Kidney (tissue), 13 donors: ENCODE measurements at regions not wholly inside any gene's neighbourhood (a gene's known extent, or its start where the extent isn't known, plus 50 kb on each side); places are given as distances from the start of the nearest gene placed in this dataset.

Source experiments
- DNase-seq, 5 donors: peaks; one replicate each; pipeline ENCODE4 v3.0.0-alpha.2; 2013 to 2020
- FAIRE-seq: peaks from 2 replicates; lab custom pipeline; 2012; peaks lifted over from hg19 to GRCh38; lab: Jason Lieb, UNC
- H3K27ac ChIP-seq, 2 donors: one replicate each; pipeline ENCODE4 v1.7.0; 2013; ENCODE audit warnings: low read depth in 2 of 2, low read length in 2 of 2, inconsistent platforms in 1 of 2
- H3K27me3 ChIP-seq: one replicate; pipeline ENCODE4 v1.7.1; 2013; ENCODE audit warnings: low read length, inconsistent platforms; ENCODE audit not compliant: control insufficient read depth, insufficient read depth
- H3K36me3 ChIP-seq, 3 donors: one replicate each; pipeline versions ENCODE4 v1.7.0 to v1.7.1; 2013; ENCODE audit warnings: low read length in 3 of 3, control low read depth in 1 of 3, inconsistent platforms in 1 of 3; ENCODE audit not compliant: insufficient read depth in 3 of 3, control insufficient read depth in 2 of 3
- H3K4me1 ChIP-seq, 3 donors: one replicate each; pipeline versions ENCODE4 v1.7.0 to v1.7.1; 2013; ENCODE audit warnings: low read length in 3 of 3, inconsistent platforms in 1 of 3, low read depth in 1 of 3; ENCODE audit not compliant: control insufficient read depth in 2 of 3, insufficient read depth in 2 of 3
- H3K4me3 ChIP-seq, 3 donors: one replicate each; pipeline versions ENCODE4 v1.7.0 to v1.8.1; 2013; ENCODE audit warnings: low read length in 3 of 3, control low read depth in 1 of 3, inconsistent platforms in 1 of 3
- H3K9ac ChIP-seq, 3 donors: one replicate each; pipeline versions ENCODE4 v1.7.0 to v1.7.1; 2013; ENCODE audit warnings: low read length in 3 of 3, control low read depth in 1 of 3, inconsistent platforms in 1 of 3
- H3K9me3 ChIP-seq, 3 donors: one replicate each; pipeline versions ENCODE4 v1.7.0 to v1.7.1; 2013; ENCODE audit warnings: low read length in 3 of 3, control low read depth in 1 of 3, inconsistent platforms in 1 of 3; ENCODE audit not compliant: control insufficient read depth in 2 of 3, insufficient read depth in 1 of 3
- intact Hi-C: fragments of 100-400 bp; cut with DNase I; formaldehyde crosslinking; loops from one replicate; pipeline ENCODE4 v1.11.1; 2022
- TF ChIP-seq, protein P1 (sequence below): IDR thresholded peaks from 3 replicates; pipeline ENCODE4 v1.5.1; 2012; ENCODE audit warnings: mild to moderate bottlenecking, moderate library complexity, borderline replicate concordance; ENCODE audit not compliant: insufficient read depth; ENCODE audit errors: extremely low read depth
- donor health status: control.
- donor health status: control.
- donor health status: control.
- donor health status: control.
- donor health status: control.
- donor health status: DM: yes; HTN: yes; CAD: no.
- donor health status: Normal renal cell carcinoma (clear cell type).

- FAIRE-seq (no peak), DNase-seq (no peak)
- H3K27ac ChIP-seq = no peak overlapping the region
- intact Hi-C loops = no loop called here
- H3K9me3 ChIP-seq = no peaks in the 10 kb centered on the region
- no peaks in the 10 kb centered on the region for H3K27me3 ChIP-seq
- no peaks in the 10 kb centered on the region for H3K36me3 ChIP-seq
- TF ChIP-seq, protein P1, sequence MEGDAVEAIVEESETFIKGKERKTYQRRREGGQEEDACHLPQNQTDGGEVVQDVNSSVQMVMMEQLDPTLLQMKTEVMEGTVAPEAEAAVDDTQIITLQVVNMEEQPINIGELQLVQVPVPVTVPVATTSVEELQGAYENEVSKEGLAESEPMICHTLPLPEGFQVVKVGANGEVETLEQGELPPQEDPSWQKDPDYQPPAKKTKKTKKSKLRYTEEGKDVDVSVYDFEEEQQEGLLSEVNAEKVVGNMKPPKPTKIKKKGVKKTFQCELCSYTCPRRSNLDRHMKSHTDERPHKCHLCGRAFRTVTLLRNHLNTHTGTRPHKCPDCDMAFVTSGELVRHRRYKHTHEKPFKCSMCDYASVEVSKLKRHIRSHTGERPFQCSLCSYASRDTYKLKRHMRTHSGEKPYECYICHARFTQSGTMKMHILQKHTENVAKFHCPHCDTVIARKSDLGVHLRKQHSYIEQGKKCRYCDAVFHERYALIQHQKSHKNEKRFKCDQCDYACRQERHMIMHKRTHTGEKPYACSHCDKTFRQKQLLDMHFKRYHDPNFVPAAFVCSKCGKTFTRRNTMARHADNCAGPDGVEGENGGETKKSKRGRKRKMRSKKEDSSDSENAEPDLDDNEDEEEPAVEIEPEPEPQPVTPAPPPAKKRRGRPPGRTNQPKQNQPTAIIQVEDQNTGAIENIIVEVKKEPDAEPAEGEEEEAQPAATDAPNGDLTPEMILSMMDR = no peak
- H3K4me1 ChIP-seq = no peaks in the 10 kb centered on the region
- no peak overlapping the region for H3K9ac ChIP-seq
- H3K4me3 ChIP-seq = no peak overlapping the region
Measured at GRCh38 chr2:182628916-182629315, 87.1 kb upstream of the DNAJC10 start.

GRCh38 chr2:182630207-182630606 lies 85.8 kb upstream of the DNAJC10 start:
- intact Hi-C loops = no loop called here
- no peak overlapping the region for H3K9ac ChIP-seq
- no peak overlapping the region for H3K4me3 ChIP-seq
- no peaks in the 10 kb centered on the region for H3K9me3 ChIP-seq
- H3K4me1 ChIP-seq = no peaks in the 10 kb centered on the region
- DNase-seq (no peak), FAIRE-seq (no peak)
- H3K27ac ChIP-seq = no peak overlapping the region
- no peaks in the 10 kb centered on the region for H3K27me3 ChIP-seq
- H3K36me3 ChIP-seq = no peaks in the 10 kb centered on the region
- TF ChIP-seq, protein P1 = no peak

DNA sequence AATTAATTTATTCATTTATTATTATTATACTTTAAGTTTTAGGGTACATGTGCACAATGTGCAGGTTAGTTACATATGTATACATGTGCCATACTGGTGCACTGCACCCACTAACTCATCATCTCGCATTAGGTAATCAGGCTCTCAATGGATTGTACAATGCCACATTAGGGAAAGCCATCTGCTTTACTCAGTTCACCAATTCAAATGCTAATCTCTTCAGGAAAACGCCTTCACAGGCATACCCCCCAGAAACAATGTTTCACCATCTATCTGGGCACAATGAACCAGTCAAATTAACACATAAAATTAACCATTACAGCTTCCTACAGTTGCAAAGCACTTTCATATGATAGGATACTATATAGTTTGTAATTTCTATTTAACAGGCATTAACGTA lies 84.8 kb upstream of the DNAJC10 start:
- intact Hi-C loops = no loop called here
- no peak overlapping the region for H3K27ac ChIP-seq
- FAIRE-seq (no peak), DNase-seq (no peak)
- H3K36me3 ChIP-seq = no peaks in the 10 kb centered on the region
- no peak overlapping the region for H3K9ac ChIP-seq
- TF ChIP-seq, protein P1 = no peak
- H3K27me3 ChIP-seq = no peaks in the 10 kb centered on the region
- no peak overlapping the region for H3K4me3 ChIP-seq
- no peaks in the 10 kb centered on the region for H3K4me1 ChIP-seq
- no peaks in the 10 kb centered on the region for H3K9me3 ChIP-seq

GRCh38 chr2:182634386-182634785 lies 81.7 kb upstream of the DNAJC10 start:
- TF ChIP-seq, protein P1 = no peak
- no peaks in the 10 kb centered on the region for H3K9me3 ChIP-seq
- intact Hi-C loops = no loop called here
- H3K27me3 ChIP-seq = no peaks in the 10 kb centered on the region
- FAIRE-seq (no peak), DNase-seq (no peak)
- H3K4me1 ChIP-seq = no peaks in the 10 kb centered on the region
- H3K9ac ChIP-seq = no peak overlapping the region
- no peak overlapping the region for H3K27ac ChIP-seq
- H3K4me3 ChIP-seq = no peak overlapping the region
- no peaks in the 10 kb centered on the region for H3K36me3 ChIP-seq
